Osteocyte (in vitro differentiated cells): ENCODE measurements at regions not wholly inside any gene's neighbourhood (a gene's known extent, or its start where the extent isn't known, plus 50 kb on each side); places are given as distances from the start of the nearest gene placed in this dataset.

ENCODE experiments used
- DNase-seq: peaks from one replicate; pipeline ENCODE4 v3.0.0; 2021; ENCODE audit warnings: mixed read lengths; ENCODE audit not compliant: unreplicated experiment; ENCODE audit errors: extremely low spot score
- H3K27ac Mint-ChIP-seq: one replicate; pipeline ENCODE4 v1.8.0; 2021; ENCODE audit warnings: mild to moderate bottlenecking, mixed read lengths; ENCODE audit not compliant: unreplicated experiment
- H3K27me3 Mint-ChIP-seq: one replicate; pipeline ENCODE4 v1.8.0; 2021; ENCODE audit warnings: mixed read lengths; ENCODE audit not compliant: unreplicated experiment
- H3K36me3 Mint-ChIP-seq: one replicate; pipeline ENCODE4 v1.8.0; 2021; ENCODE audit warnings: mixed read lengths; ENCODE audit not compliant: unreplicated experiment
- H3K4me1 Mint-ChIP-seq: one replicate; pipeline ENCODE4 v1.8.0; 2021; ENCODE audit warnings: mixed read lengths; ENCODE audit not compliant: unreplicated experiment
- H3K4me3 Mint-ChIP-seq: one replicate; pipeline ENCODE4 v1.8.0; 2021; ENCODE audit warnings: mild to moderate bottlenecking, moderate library complexity, mixed read lengths; ENCODE audit not compliant: unreplicated experiment
- H3K9me3 Mint-ChIP-seq: one replicate; pipeline ENCODE4 v1.8.0; 2021; ENCODE audit warnings: mixed read lengths; ENCODE audit not compliant: unreplicated experiment
- CTCF ChIP-seq: fragments of 200-600 bp; sonication (generic); IDR thresholded peaks from 2 replicates; pipeline ENCODE4 v1.5.0; 2021; ENCODE audit warnings: antibody characterized with exemption, mild to moderate bottlenecking, moderate library complexity

GRCh38 chr1:98498651-98499050 lies 162.9 kb upstream of the SNX7 start:
- Mint-ChIP-seq H3K27me3 (peaks cover 2% of the 10 kb centered on the region), H3K36me3 (no peaks in the 10 kb centered on the region), H3K9me3 (peaks cover 4% of the 10 kb centered on the region), H3K27ac (no peak overlapping the region), H3K4me3 (no peak overlapping the region), H3K4me1 (peaks cover 10% of the 10 kb centered on the region)
- TF ChIP-seq CTCF, result no peak
- DNase-seq, result no peak

- TF ChIP-seq CTCF, result no peak
- no peak overlapping the region for H3K4me3 Mint-ChIP-seq
- H3K4me1 Mint-ChIP-seq, result peaks cover 10% of the 10 kb centered on the region
- H3K27ac Mint-ChIP-seq, result no peak overlapping the region
- DNase-seq, result no peak
- no peaks in the 10 kb centered on the region for H3K36me3 Mint-ChIP-seq
- peaks cover 2% of the 10 kb centered on the region for H3K27me3 Mint-ChIP-seq
- H3K9me3 Mint-ChIP-seq, result peaks cover 4% of the 10 kb centered on the region
Observed at GRCh38 chr1:98497497-98497896, 164.0 kb upstream of the SNX7 start.

- no peaks in the 10 kb centered on the region for H3K36me3 Mint-ChIP-seq
- peaks cover 10% of the 10 kb centered on the region for H3K4me1 Mint-ChIP-seq
- H3K27me3 Mint-ChIP-seq, result peaks cover 2% of the 10 kb centered on the region
- H3K4me3 Mint-ChIP-seq, result no peak overlapping the region
- no peak for DNase-seq
- H3K27ac Mint-ChIP-seq, result no peak overlapping the region
- H3K9me3 Mint-ChIP-seq, result peaks cover 4% of the 10 kb centered on the region
- TF ChIP-seq CTCF, result no peak
Observed at GRCh38 chr1:98496256-98496995, 165.1 kb upstream of the SNX7 start.

GRCh38 chr1:98493469-98493868 lies 168.1 kb upstream of the SNX7 start:
- no peak overlapping the region for H3K4me3 Mint-ChIP-seq
- no peak overlapping the region for H3K27ac Mint-ChIP-seq
- TF ChIP-seq CTCF, result no peak

GRCh38 chr1:98490099-98490498 lies 171.4 kb upstream of the SNX7 start:
- H3K27ac Mint-ChIP-seq, result no peak overlapping the region
- no peak overlapping the region for H3K4me3 Mint-ChIP-seq
- no peaks in the 10 kb centered on the region for H3K27me3 Mint-ChIP-seq
- H3K4me1 Mint-ChIP-seq, result no peaks in the 10 kb centered on the region
- no peak for TF ChIP-seq CTCF
- no peaks in the 10 kb centered on the region for H3K9me3 Mint-ChIP-seq
- H3K36me3 Mint-ChIP-seq, result no peaks in the 10 kb centered on the region
- DNase-seq, result no peak

More at GRCh38 chr1:98493469-98493868, 168.1 kb upstream of the SNX7 start:
- DNase-seq, result no peak
- Mint-ChIP-seq H3K36me3 (no peaks in the 10 kb centered on the region), H3K27me3 (no peaks in the 10 kb centered on the region), H3K4me1 (peaks cover 10% of the 10 kb centered on the region), H3K9me3 (no peaks in the 10 kb centered on the region)
